ENCODE measurements at regions not wholly inside any gene's neighbourhood (a gene's known extent, or its start where the extent isn't known, plus 50 kb on each side); places are given as distances from the start of the nearest gene placed in this dataset.
"Not testable (repeated sequence)": the region's sequence is repeated elsewhere in the genome, so short reads cannot be mapped to it uniquely, and the experiment has no call there.

GRCh38 chr1:10951298-10951697, 61.2 kb upstream of the TARDBP start:
- not testable (repeated sequence) for TF ChIP-seq CTCF (IDR thresholded peaks at IDR 0.05; ENCODE audit: poor library complexity, severe bottlenecking); EZH2 (IDR thresholded peaks at IDR 0.05; ENCODE audit: borderline replicate concordance, insufficient read depth, low read length, poor library complexity, severe bottlenecking); REST (IDR thresholded peaks at IDR 0.05; ENCODE audit: borderline replicate concordance); MXI1 (conservative IDR thresholded peaks at IDR 0.05; ENCODE audit: poor library complexity, severe bottlenecking); POLR2AphosphoS5 (IDR thresholded peaks at IDR 0.05); SMC3 (conservative IDR thresholded peaks at IDR 0.05; ENCODE audit: poor library complexity); RAD21 (conservative IDR thresholded peaks at IDR 0.05); EP300 (conservative IDR thresholded peaks at IDR 0.05; ENCODE audit: poor library complexity, severe bottlenecking)
